H1 (cell line): ENCODE measurements at regions not wholly inside any gene's neighbourhood (a gene's known extent, or its start where the extent isn't known, plus 50 kb on each side); places are given as distances from the start of the nearest gene placed in this dataset.

Experiments
- CTBP2 ChIP-seq: IDR thresholded peaks from 2 replicates; pipeline ENCODE4 v1.7.0; 2011; ENCODE audit warnings: borderline replicate concordance, mild to moderate bottlenecking, moderate library complexity, mixed read lengths, low read length; ENCODE audit not compliant: insufficient read depth, insufficient read length
- E2F6 ChIP-seq: IDR thresholded peaks from 2 replicates; pipeline ENCODE4 v1.6.1; 2012; ENCODE audit warnings: inconsistent platforms
- KDM1A ChIP-seq: fragments of 200-600, 300-600 bp; sonication (generic); IDR thresholded peaks from 2 replicates; pipeline ENCODE4 v1.7.1; 2016; ENCODE audit warnings: mild to moderate bottlenecking, low read length, borderline replicate concordance
- SIN3A ChIP-seq, 2 experiments: IDR thresholded peaks in 1 of 2; conservative IDR thresholded peaks in 1 of 2; 2 replicates each; pipeline ENCODE4 v1.6.1; 2011 to 2012; ENCODE audit warnings: low read length in 2 of 2, improper control_type of control experiment in 1 of 2, low read depth in 1 of 2, mild to moderate bottlenecking in 1 of 2
- TAF7 ChIP-seq: optimal IDR thresholded peaks from 2 replicates; pipeline ENCODE3; 2011; ENCODE audit warnings: low read depth, mild to moderate bottlenecking, inconsistent platforms, low read length, moderate library complexity, borderline replicate concordance

DNA sequence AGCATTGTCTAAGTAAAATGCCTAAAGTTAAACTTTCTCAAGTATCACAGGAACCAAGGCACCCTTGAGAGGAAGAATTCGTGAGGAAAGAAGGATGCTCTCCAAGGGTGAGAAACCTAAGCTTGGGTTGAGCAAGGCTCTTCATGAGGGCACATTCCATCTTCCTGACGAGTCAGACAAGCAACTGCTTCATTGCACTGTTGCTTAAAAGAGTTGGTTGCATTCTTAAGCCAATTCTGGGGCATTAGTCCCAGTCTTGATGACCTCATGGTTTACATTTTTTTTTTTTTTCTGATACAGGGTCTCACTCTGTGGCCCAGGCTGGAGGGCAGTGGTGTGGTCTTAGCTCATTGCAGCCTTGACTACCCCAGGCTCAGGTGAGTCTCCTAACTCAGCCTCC, 237.5 kb downstream of the ACTR3 start (continued):
- no peak for TF ChIP-seq CTBP2
- TF ChIP-seq KDM1A = no peak
- TF ChIP-seq TAF7 = no peak
- no peak for TF ChIP-seq E2F6
- no peak for TF ChIP-seq SIN3A (conservative IDR thresholded peaks at IDR 0.05 in 1 of 2, IDR thresholded peaks at IDR 0.05 in 1 of 2; ENCODE audit: low read depth in 1 of 2, low read length in 2 of 2)
